AG08396 (cell line): ENCODE measurements at regions not wholly inside any gene's neighbourhood (a gene's known extent, or its start where the extent isn't known, plus 50 kb on each side); places are given as distances from the start of the nearest gene placed in this dataset.

ENCODE experiments used
- DNase-seq: peaks from one replicate; pipeline ENCODE4 v3.0.0; 2012; ENCODE audit warnings: low spot score, mixed read lengths

GRCh38 chr2:8406271-8406670 is 275.6 kb upstream of the ID2 start:
- DNase-seq: no peak

GRCh38 chr2:8407332-8407731 is 274.5 kb upstream of the ID2 start:
- no peak for DNase-seq

- DNase-seq: no peak
Observed at GRCh38 chr2:8408560-8409460, 273.0 kb upstream of the ID2 start.

- DNase-seq: no peak
Observed at GRCh38 chr2:8409461-8410260, 272.2 kb upstream of the ID2 start.

GRCh38 chr2:8412082-8412481 is 269.8 kb upstream of the ID2 start:
- no peak for DNase-seq

GRCh38 chr2:8412586-8412985 is 269.3 kb upstream of the ID2 start:
- DNase-seq: no peak

GRCh38 chr2:8413589-8414135 is 268.2 kb upstream of the ID2 start:
- no peak for DNase-seq

GRCh38 chr2:8414946-8415879 is 266.6 kb upstream of the ID2 start:
- DNase-seq: no peak

- no peak for DNase-seq
Observed at GRCh38 chr2:8416001-8416571, 265.8 kb upstream of the ID2 start.

- DNase-seq: no peak
Observed at GRCh38 chr2:8416849-8417832, 264.7 kb upstream of the ID2 start.

GRCh38 chr2:8418721-8419120 is 263.1 kb upstream of the ID2 start:
- no peak for DNase-seq

GRCh38 chr2:8421658-8422449 is 260.0 kb upstream of the ID2 start:
- no peak for DNase-seq

- no peak for DNase-seq
Observed at GRCh38 chr2:8422450-8422800, 259.4 kb upstream of the ID2 start.

GRCh38 chr2:8424997-8425900 is 256.6 kb upstream of the ID2 start:
- no peak for DNase-seq

- no peak for DNase-seq
Observed at GRCh38 chr2:8426550-8426949, 255.3 kb upstream of the ID2 start.

GRCh38 chr2:8427211-8427610 is 254.6 kb upstream of the ID2 start:
- no peak for DNase-seq

GRCh38 chr2:8430628-8431027 is 251.2 kb upstream of the ID2 start:
- no peak for DNase-seq

GRCh38 chr2:8431446-8432125 is 250.3 kb upstream of the ID2 start:
- no peak for DNase-seq
